Right renal pelvis (tissue), 4 donors: ENCODE measurements at regions not wholly inside any gene's neighbourhood (a gene's known extent, or its start where the extent isn't known, plus 50 kb on each side); places are given as distances from the start of the nearest gene placed in this dataset.

Experiments used
- DNase-seq, 4 donors: peaks; one replicate each; pipeline ENCODE4 v3.0.0-alpha.2; 2013; ENCODE audit warnings: low read depth in 4 of 4, low spot score in 3 of 4, missing footprints in 1 of 4

DNA sequence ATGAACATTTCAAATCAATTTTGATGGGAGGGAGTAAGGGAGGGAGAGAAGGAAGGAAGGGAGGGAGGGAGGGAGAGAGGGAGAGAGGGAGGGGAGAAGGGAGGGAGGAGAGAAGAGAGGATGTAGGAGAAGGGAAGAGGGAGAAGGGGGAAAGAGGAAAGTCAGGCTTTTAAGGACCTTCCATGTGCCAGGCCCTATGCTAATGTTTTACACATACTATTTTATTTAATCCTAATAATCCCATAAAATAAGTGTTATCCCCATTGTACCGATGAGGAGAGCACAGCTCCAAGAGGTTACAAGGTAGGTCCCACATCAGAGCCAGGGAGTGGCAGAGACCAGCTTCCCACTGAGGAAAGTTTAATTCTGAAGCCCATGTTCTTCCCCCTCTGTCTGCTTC is 341.9 kb downstream of the RAB28 start:
- DNase-seq = no peak

DNA sequence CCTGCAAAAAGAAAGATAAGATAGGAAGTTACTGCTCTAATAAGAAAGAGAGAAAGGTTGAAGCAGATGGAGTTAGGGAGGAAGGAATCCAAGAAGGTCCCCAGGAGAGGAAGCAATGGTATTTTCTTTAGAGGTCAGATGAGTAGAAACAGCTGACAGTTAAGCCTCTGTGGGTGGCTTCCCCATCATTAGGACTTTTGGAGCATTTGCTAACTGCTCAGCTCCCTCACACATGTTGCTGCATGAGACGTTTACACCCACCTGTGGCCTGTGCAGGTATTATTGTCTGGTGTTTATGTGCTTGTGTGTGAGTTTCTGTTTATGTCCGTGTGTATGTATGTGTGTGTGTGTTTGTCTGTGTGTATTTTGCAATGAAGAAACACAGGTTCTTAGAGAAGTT is 346.8 kb downstream of the RAB28 start:
- DNase-seq = no peak

DNA sequence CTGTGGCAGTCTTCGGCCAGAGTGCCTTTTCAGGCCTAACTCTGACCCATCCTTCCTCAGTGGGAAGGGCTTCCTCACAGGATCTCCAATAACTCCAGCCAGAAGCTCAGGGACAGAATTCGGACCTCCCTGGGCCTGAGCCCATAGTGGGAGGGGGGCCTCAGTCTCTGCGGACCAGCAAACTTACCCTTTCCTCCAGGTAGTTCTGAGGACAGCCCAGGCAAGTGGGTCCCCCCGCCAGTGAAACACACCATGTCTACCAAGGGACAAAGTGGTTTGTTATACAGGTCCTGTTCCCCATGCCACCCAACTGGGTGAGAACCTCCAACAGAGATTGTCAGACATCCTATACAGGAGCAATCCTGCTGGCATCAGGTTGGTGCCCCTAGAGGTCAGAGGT is 350.4 kb downstream of the RAB28 start:
- DNase-seq = no peak

DNA sequence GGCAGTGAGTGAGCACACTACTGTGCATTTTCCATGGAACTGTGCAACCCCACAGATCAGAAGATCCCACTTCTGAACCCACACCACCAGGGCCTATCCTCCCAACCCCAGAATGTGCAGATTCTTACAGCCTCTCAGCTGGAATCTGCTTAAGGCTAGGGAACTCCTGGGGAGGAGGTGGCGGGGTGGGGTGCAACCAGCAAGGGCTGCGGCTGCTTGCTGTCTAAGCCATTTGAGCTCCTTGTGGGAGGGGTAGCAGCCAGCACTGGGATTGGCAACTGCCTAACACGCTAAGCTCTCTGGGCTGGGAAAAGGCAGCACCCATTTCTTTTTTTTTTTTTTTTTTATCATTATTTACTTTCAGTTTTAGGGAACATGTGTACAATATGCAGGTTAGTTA is 353.3 kb downstream of the RAB28 start:
- DNase-seq = no peak

DNA sequence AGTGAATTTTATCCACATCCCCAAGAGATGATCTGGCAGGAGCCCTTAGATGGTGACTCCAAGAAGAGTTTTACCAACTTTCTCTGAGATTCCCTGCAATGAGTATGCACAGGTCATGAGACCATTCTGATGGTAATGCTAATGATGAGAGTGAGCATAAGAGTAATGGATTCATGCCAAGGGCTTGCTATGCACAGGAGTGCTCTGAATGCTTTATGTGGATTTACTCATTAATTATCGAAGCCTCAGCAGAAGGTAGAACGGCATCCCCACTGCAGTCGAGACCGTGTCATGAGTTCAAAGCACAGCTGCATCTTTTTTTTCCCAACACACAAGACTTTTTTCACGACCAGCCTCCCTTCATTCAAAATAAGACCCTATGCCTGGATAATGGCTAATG is 355.0 kb downstream of the RAB28 start:
- no peak for DNase-seq

DNA sequence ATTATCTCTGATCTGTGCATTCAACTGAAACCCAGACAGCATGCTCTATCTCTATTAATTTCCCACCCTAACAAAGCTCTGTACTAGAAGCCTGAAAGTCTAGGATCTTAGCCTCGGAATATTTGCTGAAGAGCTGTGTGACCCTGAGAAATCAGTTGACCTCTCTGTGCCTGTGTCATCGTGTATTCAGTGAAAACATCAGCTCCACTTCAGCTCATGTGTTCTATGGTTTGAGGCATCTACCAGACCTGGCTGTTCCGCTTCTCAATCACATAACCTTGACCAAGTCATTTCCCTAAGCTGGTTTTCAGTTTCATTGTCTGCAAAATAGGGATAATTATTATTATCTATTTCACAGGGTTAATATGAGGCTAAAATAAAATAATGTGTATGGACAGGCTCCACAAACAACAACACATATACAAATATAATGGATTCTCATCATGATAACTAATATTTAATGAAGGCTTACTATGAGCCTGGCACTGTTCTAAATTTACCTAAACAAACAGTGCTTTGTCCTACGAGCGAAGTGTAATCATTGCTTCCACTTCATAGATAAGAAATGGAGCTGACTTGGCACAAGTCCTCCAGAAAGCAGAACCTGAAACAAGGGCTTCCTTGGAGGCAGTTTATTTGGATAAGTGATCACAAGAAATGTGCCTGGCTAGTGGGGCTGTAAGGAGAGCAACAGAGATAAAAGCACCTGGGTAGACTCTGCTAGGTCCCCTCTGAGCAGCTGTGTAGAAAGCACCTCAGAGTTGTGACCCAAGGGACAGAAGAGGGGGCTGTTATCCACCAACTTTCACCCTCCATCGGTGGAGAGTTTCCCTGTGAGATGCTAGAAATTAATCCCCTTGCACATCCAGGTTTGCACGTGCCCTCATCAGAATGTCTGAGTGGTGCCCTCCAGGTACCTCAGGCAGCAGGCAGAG is 356.9 kb downstream of the RAB28 start:
- no peak for DNase-seq

DNA sequence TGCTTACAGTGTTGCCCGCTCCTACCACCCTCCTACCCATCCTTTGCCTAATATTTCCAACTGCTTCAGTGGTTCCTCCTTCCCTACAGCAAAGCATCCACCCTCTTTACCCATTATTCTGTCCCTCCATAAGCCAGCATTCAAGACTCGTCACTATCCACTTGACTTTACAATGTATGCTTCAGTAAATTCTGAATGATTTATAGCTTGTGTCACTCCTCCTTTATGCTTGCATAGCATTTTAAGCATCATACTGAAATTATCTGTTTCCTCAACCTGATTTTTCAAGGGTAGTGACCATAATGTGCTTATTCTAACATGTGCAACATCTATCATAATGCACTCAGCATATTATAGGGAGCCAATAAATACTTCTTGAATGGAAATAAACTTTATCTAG is 365.5 kb downstream of the RAB28 start:
- no peak for DNase-seq

DNA sequence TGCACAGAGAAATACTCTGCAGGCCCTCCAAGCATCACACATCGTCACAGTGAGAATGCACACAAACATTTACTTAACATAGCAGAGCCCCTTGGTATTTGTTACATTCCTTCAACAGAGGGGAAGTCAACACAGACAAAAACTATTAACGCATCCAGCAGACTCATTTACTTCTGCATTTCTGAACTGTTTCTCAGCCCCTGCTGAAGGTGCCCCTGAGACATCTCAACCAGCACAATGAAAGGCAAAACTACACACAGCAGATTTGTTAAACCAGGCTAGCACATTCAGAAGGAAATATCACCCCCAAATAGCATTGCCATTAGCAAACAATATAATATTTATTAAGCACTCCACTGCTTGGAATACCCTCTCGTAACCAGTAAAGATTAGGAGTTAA is 367.0 kb downstream of the RAB28 start:
- no peak for DNase-seq

DNA sequence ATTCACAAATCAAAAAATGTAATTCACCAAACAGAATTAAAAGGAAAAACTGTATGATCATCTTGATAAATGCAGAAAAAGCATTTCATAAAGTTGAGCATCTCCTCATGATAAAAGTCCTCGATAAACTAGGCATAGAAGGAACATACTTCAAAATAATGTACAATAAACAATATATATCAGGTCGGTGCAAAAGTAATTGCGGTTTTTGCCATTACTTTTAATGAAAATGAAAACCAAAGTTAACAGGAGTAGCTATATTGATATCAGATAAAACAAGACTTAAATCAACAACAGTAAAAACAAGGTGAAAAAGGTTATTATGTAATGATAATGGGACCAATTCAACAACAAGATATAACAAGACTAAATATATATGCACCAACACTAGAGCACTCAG is 372.1 kb downstream of the RAB28 start:
- no peak for DNase-seq

DNA sequence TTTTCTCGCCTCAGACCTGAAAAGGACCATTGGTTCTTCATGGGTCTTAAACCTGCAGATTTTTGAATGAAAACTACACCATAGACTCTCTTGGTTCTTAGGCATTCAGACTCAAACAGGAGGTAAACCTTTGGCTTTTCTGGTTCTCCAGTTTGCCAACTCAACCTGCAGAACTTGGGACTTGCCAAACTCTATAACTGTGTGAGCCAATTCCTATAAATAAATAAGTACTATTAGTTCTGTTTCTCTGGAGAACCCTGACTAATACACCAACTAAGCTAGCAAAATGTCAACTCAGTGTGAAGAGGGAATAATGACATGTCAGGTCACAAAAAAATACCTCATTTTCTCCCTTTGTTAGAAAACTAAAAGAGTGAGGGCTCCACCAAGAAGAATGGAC is 374.6 kb downstream of the RAB28 start:
- no peak for DNase-seq

DNA sequence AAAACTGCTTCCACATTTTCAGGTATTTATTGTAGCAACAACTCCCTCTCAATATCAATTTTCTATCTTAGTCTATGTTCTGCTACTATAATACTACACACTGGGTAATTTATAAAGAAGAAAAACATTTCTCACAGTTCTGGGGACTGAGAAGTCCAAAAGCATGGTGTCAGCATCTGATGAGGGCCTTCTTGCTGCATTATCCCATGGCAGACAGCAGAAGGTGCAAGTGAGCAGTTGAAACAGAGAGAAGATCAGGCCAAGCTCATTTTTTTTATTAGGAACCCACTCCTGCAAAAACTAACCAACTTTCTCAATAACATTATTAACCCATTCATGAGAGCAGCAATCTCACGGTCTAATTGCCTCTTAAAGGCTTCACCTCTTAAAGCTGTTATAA is 376.0 kb downstream of the RAB28 start:
- no peak for DNase-seq

DNA sequence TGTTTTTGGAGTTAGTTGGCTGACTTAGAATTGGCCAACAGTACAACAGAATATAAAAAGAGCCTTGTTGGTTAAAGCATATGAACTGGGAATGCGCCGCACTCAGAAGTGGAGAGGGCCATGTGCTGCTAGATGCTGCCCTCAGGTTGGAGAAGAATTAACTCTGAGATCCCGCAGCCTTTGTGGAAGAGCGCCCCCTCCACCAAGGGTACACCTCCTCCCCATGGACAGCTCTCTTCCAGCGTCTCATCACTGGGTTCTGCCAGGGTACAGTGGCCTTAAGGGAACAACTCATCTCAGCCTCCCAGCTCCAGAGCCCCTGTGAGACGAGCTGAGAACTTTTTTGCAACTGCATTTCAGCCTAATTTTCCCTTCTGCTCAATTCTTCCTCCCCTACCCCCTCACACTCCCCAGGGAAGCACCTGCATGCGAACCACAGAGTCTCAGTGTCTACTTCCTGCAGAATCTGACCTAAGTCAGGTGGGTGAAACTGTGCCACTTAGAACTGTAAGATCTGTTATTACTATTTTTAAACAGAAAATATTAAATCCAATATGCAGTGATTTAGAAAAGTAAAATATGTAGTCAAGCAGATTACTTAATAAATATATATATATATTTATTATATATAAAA is 380.6 kb downstream of the RAB28 start:
- no peak for DNase-seq

DNA sequence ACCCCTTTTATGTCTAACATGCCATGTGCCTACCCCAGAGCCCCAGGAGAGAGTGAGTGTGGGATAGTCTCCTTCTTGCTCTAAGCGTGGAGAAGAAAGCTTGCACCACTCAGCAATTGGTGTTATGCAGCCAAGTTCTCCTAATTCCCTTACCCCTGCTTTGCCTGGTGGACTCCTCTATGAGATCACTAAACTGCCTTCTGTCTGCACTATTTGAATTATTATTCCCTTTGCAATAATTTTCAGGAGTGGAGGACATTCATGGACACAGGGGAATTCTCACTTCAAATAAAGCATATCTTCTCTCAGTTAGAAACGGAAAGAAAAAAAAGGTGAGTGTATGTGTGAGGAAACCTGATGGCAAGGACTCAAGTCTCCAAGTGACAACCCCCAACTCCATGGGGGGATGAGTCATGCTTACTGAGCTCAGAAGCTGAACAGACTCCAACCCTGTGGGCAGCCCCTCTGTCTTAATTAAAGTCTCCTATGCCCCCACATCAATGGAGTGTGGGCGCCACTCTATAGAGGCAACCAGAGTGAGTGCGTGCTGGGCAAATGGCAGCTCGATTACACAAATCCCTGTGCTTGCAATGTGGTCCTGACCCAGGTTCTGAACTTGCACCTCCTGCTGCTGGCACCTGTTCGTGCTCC is 381.9 kb downstream of the RAB28 start:
- no peak for DNase-seq

DNA sequence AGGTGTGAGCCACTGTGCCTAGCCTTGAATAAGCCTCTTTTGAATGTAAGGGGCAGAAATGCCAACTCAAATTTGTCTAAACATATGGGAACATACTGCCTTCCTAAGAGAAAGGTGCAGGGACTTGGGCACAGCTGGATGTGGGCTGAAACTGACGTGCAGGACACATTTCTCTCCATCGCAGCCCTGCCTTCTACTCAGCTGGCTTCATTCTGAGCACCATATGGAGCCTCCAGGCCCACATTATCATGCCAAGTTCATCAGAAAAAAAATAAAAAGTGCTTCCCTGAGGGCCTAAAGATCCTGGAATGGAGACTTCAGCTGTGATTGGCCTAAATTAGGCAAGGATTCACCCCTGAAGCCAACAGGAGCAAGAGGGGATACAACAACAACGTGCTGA is 386.2 kb downstream of the RAB28 start:
- no peak for DNase-seq

DNA sequence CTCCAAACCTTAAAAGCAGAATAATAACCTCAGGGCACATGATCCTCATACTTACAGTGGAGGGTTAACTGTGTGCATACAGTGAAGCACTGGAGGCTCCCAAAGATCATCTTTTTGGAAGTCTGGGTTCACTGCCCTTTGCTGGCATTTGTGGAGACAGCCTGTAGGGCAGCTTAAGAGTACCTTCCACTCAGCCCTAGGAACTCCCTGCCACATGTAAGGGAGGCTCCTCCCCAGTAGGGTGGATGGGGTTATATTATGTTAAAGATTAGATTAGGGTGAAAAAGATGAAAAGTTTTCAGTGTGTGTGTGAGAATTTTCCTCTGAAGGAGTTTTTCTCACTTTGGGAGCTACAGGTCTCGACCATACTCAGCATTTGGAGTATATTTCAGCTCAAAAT is 388.4 kb downstream of the RAB28 start:
- no peak for DNase-seq

DNA sequence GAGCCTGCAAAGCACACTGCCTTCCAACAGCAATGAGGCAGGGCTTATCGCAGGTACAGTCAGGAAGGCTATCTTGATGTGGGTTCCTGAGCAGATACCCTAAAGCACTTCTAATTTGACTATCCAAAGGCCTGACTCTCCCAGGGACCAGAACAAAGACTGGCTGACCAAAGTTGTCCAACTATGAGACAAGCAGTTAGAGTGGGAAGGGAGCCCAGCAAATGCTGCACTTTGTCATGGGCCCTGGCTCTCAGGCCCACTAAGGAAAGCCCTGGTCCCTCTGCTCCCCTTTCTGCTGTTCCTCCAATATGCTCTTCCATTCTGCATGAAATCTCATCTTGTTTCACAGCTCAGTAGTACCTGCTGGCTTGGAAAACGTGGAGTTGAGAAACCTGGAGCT is 391.0 kb downstream of the RAB28 start:
- DNase-seq = no peak

DNA sequence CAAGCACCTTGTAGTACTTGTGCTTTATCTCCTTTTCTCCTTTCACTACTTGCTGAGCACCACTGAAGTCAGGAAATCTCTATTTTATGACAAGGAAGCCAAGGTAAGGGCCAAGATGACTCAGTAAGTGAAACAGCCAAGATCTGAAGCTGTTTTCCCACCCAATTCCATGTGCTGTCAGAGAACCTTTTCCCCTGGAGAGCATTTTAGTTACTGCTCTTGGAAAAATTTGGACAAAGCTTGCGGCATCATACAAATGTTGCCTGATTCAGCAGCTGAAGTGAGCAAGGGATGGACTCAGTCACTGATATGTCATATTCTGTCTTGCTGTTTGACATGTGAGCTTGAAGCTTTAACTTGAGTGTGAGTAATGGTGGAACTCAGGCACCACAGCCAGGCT is 391.4 kb downstream of the RAB28 start:
- no peak for DNase-seq

DNA sequence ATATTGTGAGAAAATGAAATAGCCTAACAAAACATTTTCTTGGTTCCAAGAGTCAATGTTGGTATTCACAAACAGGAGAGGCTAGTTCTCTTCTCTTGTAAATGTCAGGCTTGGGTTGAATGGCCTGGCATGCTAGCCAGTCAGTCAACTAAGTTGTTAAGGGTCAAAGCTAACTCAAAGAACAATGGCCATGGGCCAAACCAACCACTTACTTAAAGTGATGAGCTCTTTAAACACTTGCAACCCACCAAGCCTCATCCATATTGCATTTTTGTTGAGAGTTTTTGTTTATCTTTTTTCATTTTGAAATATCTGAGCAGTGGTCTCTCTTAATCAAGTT is 394.5 kb downstream of the RAB28 start:
- no peak for DNase-seq

DNA sequence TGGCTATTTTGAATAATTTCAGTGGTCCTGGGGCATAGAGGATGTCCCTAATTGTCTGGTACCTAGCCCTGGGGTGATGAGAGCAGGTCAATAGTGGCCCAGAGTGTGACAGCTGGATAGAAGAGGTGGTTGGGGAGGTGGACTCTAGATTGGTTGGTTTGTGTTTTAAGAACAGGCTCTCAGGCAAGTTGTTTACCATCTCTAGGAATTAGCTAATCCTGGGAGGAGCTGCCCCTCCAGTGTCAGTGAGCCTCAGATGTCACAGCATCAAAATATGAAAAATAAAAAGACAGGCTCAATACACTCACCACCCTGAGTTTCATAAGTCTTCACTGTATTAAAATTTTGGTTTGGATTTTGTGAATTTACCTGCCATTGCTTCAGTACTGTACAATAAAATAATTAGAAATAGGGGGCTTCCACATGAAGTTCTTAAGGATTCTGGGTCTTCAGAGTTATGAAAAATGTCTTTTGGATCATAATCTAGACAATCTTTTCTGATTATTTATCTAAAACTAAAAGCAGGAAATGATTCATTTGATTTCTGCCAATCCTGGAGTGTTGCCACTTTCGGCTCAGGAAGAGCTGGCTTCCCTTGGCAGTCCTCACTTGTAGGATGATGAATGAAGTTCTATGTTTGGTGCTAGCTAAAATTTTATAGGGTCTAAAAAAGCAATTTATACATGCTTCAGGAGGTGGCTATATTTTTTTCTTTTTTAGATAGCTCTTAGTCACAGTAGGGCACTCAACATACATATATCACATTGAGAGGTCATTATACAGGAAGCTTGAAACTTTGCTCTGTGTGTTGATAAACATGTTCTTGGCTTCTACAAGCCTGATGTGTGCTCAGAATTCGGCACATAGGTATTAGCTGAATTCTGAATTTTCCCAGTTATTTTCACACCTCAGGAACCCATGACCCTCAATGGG is 395.1 kb downstream of the RAB28 start:
- DNase-seq = no peak

DNA sequence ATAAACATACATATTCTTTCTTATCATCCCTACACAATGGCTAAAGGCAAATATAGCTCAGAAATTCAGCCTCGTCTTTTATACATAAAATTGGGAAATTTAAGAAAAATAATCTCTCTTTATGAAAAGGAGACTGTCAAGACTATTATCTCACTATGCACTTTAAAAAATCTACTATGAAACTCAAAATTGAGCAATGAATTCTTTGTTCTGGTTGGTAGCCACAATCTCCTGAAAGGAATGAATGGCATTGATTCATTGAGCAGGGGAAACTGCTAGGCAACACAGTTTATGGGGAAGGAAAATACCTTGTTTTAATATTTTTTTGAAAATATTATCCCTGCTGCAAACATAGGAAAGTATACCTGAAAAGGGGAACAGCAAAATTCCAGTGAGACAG is 397.1 kb downstream of the RAB28 start:
- no peak for DNase-seq

DNA sequence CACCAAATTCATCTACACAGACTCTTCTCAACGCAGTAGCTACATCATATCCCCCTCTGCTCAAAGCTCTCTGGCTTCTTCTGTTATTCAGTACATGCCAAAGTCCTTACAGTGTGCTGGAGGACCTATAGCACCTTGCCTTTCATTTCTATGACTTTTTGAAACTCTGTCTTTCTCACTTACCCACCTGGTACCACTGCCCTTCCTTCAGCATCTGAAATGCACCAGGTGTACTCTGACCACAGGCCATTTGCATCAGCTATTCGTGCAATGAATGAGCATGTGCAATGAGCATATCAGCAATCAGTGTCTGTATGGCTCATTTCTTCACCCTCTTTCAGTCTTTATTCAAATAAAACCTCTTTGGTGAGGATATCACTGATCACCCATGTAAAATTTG is 399.9 kb downstream of the RAB28 start:
- DNase-seq = no peak
